A673 (cell line): ENCODE measurements at regions not wholly inside any gene's neighbourhood (a gene's known extent, or its start where the extent isn't known, plus 50 kb on each side); places are given as distances from the start of the nearest gene placed in this dataset.
"Not testable (repeated sequence)": the region's sequence is repeated elsewhere in the genome, so short reads cannot be mapped to it uniquely, and the experiment has no call there.

Source experiments
- BruUV-seq: library from RNA; stranded (reverse); fragments of 400-500 nt; replicated peaks from 2 replicates; lab custom pipeline; 2021; lab: Mats Ljungman, UMichigan
- CTCF ChIA-PET: fragments of 300-600 bp; sonication (Branson Sonifier 250); formaldehyde crosslinking; loops from one replicate; lab custom pipeline; 2022; ENCODE audit warnings: antibody characterized with exemption; lab: Charles Lee
- POLR2A ChIA-PET: fragments of 300-600 bp; sonication (Branson Sonifier 250); formaldehyde crosslinking; loops from one replicate; lab custom pipeline; 2022; ENCODE audit warnings: antibody characterized with exemption; ENCODE audit not compliant: low non-redundant PET; lab: Charles Lee
- DNase-seq: peaks from one replicate; pipeline ENCODE4 v3.0.0-alpha.2; 2015; ENCODE audit warnings: low spot score
- H3K27ac ChIP-seq: fragments of 200-600 bp; sonication (generic); 2 replicates; pipeline ENCODE4 v1.5.1; 2016; ENCODE audit warnings: mixed run types, low read depth, mild to moderate bottlenecking, mixed read lengths, antibody characterized with exemption, low read length; ENCODE audit not compliant: poor library complexity, severe bottlenecking
- H3K27me3 ChIP-seq: fragments of 200-600 bp; sonication (generic); replicated peaks from 2 replicates; pipeline ENCODE4 v1.6.1; 2017; ENCODE audit warnings: mixed run types, low read depth, mild to moderate bottlenecking, mixed read lengths, antibody characterized with exemption, low read length; ENCODE audit not compliant: insufficient read depth, poor library complexity
- H3K36me3 ChIP-seq: fragments of 200-600 bp; sonication (generic); 2 replicates; pipeline ENCODE4 v1.6.1; 2016; ENCODE audit warnings: mixed run types, mild to moderate bottlenecking, mixed read lengths, antibody characterized with exemption, low read length; ENCODE audit not compliant: insufficient read depth, poor library complexity, severe bottlenecking
- H3K4me1 ChIP-seq: fragments of 200-600 bp; sonication (generic); 2 replicates; pipeline ENCODE4 v1.6.1; 2017; ENCODE audit warnings: mixed run types, mild to moderate bottlenecking, mixed read lengths, antibody characterized with exemption, low read length; ENCODE audit not compliant: insufficient read depth, poor library complexity, severe bottlenecking
- H3K4me3 ChIP-seq: fragments of 200-600 bp; sonication (generic); 2 replicates; pipeline ENCODE4 v1.5.1; 2016; ENCODE audit warnings: low read depth, mixed run types, mild to moderate bottlenecking, mixed read lengths, low read length; ENCODE audit not compliant: poor library complexity, severe bottlenecking
- H3K9me3 ChIP-seq: fragments of 200-600 bp; sonication (generic); 2 replicates; pipeline ENCODE4 v1.6.1; 2016; ENCODE audit warnings: mixed run types, low read depth, mild to moderate bottlenecking, mixed read lengths, antibody characterized with exemption, low read length; ENCODE audit not compliant: poor library complexity, severe bottlenecking
- EZH2 ChIP-seq: fragments of 200-600 bp; sonication (generic); IDR thresholded peaks from 2 replicates; pipeline ENCODE4 v1.6.1; 2017; ENCODE audit warnings: borderline replicate concordance, low read depth, mild to moderate bottlenecking, mixed read lengths, antibody characterized with exemption, low read length; ENCODE audit not compliant: poor library complexity, severe bottlenecking
- intact Hi-C: fragments of 100-400 bp; cut with micrococcal nuclease; formaldehyde crosslinking; loops from one replicate; pipeline ENCODE4 v1.10.0; 2022; ENCODE audit not compliant: unreplicated experiment
- TF ChIP-seq, protein P1 (sequence below): fragments of 300-800, 200-600 bp; sonication (generic); conservative IDR thresholded peaks from 2 replicates; pipeline ENCODE4 v1.5.1; 2017; ENCODE audit warnings: low read depth, mild to moderate bottlenecking, antibody characterized with exemption, low read length, moderate library complexity, mixed read lengths

GRCh38 chr4:126405369-126405982 is 1090.7 kb downstream of the FAT4 start:
- no peak for TF ChIP-seq EZH2
- TF ChIP-seq, protein P1, sequence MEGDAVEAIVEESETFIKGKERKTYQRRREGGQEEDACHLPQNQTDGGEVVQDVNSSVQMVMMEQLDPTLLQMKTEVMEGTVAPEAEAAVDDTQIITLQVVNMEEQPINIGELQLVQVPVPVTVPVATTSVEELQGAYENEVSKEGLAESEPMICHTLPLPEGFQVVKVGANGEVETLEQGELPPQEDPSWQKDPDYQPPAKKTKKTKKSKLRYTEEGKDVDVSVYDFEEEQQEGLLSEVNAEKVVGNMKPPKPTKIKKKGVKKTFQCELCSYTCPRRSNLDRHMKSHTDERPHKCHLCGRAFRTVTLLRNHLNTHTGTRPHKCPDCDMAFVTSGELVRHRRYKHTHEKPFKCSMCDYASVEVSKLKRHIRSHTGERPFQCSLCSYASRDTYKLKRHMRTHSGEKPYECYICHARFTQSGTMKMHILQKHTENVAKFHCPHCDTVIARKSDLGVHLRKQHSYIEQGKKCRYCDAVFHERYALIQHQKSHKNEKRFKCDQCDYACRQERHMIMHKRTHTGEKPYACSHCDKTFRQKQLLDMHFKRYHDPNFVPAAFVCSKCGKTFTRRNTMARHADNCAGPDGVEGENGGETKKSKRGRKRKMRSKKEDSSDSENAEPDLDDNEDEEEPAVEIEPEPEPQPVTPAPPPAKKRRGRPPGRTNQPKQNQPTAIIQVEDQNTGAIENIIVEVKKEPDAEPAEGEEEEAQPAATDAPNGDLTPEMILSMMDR, result peak; percentile 66
- no peaks in the 10 kb centered on the region for H3K4me1 ChIP-seq
- no peak overlapping the region for H3K4me3 ChIP-seq
- POLR2A ChIA-PET, result no interaction called here
- no TSS peak for BruUV-seq
- intact Hi-C loops, result no loop called here
- CTCF ChIA-PET, result no interaction called here
- no peaks in the 10 kb centered on the region for H3K27me3 ChIP-seq
- H3K9me3 ChIP-seq, result no peaks in the 10 kb centered on the region
- H3K27ac ChIP-seq, result no peak overlapping the region
- H3K36me3 ChIP-seq, result no peaks in the 10 kb centered on the region
- DNase-seq, result peak; percentile 61

DNA sequence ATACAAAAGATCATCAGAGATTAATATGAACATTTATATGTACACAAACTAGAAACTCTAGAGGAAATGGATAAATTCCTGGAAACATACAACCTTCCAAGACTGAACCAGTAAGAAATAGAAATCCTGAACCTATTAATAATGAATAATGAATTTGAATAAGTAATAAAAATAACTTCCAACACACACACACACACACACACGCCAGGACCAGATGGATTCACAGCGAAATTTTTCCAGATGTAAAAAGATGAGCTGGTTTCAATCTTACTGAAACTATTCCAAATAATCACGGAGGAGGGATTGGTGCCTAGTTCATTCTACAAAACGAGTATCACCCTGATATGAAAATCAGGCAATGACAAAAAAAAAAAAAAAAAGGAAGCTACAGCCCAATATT is 1095.0 kb downstream of the FAT4 start:
- CTCF ChIA-PET, result no interaction called here
- POLR2A ChIA-PET, result no interaction called here
- no peak overlapping the region for H3K4me3 ChIP-seq
- intact Hi-C loops, result no loop called here
- H3K4me1 ChIP-seq, result no peaks in the 10 kb centered on the region
- no peaks in the 10 kb centered on the region for H3K9me3 ChIP-seq
- no peaks in the 10 kb centered on the region for H3K36me3 ChIP-seq
- no peaks in the 10 kb centered on the region for H3K27me3 ChIP-seq
- TF ChIP-seq EZH2, result no peak
- TF ChIP-seq, protein P1, result no peak
- no TSS peak for BruUV-seq
- no peak overlapping the region for H3K27ac ChIP-seq
- no peak for DNase-seq

DNA sequence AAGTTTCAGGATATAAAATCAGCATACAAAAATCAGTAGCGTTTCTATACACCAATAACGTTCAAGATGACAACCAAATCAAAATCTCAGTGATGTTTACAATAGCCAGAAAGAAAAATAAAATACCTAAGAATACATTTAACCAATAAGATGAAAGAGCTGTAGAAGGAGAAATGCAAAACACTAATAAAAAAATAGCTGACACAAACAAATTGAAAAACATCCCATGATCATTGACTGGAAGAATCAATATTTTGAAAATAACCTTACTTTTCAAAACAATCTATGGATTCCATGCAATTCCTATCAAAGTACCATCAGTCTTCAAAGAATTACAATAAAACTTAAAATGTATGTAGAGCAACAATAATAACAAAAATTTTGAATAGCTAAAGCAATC is 1096.3 kb downstream of the FAT4 start:
- Histone ChIP-seq H3K4me1 (no peaks in the 10 kb centered on the region), H3K9me3 (no peaks in the 10 kb centered on the region), H3K36me3 (no peaks in the 10 kb centered on the region), H3K27me3 (no peaks in the 10 kb centered on the region), H3K4me3 (no peak overlapping the region), H3K27ac (no peak overlapping the region)
- no TSS peak for BruUV-seq
- intact Hi-C loops, result no loop called here
- TF ChIP-seq, protein P1, result no peak
- TF ChIP-seq EZH2, result no peak
- CTCF ChIA-PET, result no interaction called here
- DNase-seq, result no peak
- POLR2A ChIA-PET, result no interaction called here

GRCh38 chr4:126412310-126412709 is 1097.6 kb downstream of the FAT4 start:
- DNase-seq, H3K9me3 ChIP-seq, H3K27me3 ChIP-seq, BruUV-seq, H3K27ac ChIP-seq, H3K4me3 ChIP-seq, POLR2A ChIA-PET, H3K4me1 ChIP-seq, intact Hi-C loops, H3K36me3 ChIP-seq, CTCF ChIA-PET: not testable (repeated sequence)
